Heart right ventricle (tissue), 16 donors: ENCODE measurements at regions not wholly inside any gene's neighbourhood (a gene's known extent, or its start where the extent isn't known, plus 50 kb on each side); places are given as distances from the start of the nearest gene placed in this dataset.
A peak's percentile ranks its signal among the peaks of the same experiment; 100 is the strongest.

Experiments used
- ATAC-seq, 8 donors: fragments of 200-7000 bp; cut with Tn5 transposase; one replicate each; pipeline ENCODE4 v1.9.1; 2020; ENCODE audit warnings: mild to moderate bottlenecking in 8 of 8, moderate library complexity in 8 of 8, moderate number of reproducible peaks in 1 of 8
- DNase-seq, 2 donors: peaks; one replicate each; pipeline ENCODE4 v3.0.0-alpha.2; 2020
- H3K27ac ChIP-seq, 10 donors: fragments of 200-600 bp; sonication (generic) in 2 of 10; one replicate each; pipeline versions ENCODE4 v1.5.0 to v1.8.0; 2020 to 2022; ENCODE audit warnings: mild to moderate bottlenecking in 3 of 10
- H3K27me3 ChIP-seq, 7 donors: fragments of 200-600 bp; one replicate each; pipeline ENCODE4 v1.8.0; 2021 to 2022; ENCODE audit warnings: mild to moderate bottlenecking in 2 of 7
- H3K36me3 ChIP-seq, 9 donors: fragments of 200-600 bp; sonication (generic) in 1 of 9; one replicate each; pipeline versions ENCODE4 v1.5.0 to v1.8.0; 2020 to 2022; ENCODE audit warnings: mild to moderate bottlenecking in 2 of 9
- H3K4me1 ChIP-seq, 9 donors: fragments of 200-600 bp; sonication (generic) in 1 of 9; one replicate each; pipeline versions ENCODE4 v1.5.0 to v1.8.0; 2020 to 2022; ENCODE audit warnings: mild to moderate bottlenecking in 4 of 9
- H3K4me3 ChIP-seq, 10 donors: fragments of 200-600 bp; sonication (generic) in 2 of 10; one replicate each; pipeline versions ENCODE4 v1.5.0 to v1.8.0; 2020 to 2022; ENCODE audit warnings: mild to moderate bottlenecking in 7 of 10, moderate library complexity in 2 of 10
- H3K9me3 ChIP-seq, 11 donors: fragments of 200-600 bp in 10 of 11; sonication (generic) in 2 of 11; one replicate each; pipeline versions ENCODE4 v1.5.0 to v1.8.0; 2013 to 2022; ENCODE audit warnings: mild to moderate bottlenecking in 2 of 11, control low read depth in 1 of 11, moderate library complexity in 1 of 11
- WGBS, 2 donors: extraction: QIAGEN DNeasy Blood & Tissue Kit; methylation state at CpG; one replicate each; pipeline ENCODE4 v1.1.7; 2013; ENCODE audit warnings: inconsistent platforms in 1 of 2; 5-methylcytosine and 5-hydroxymethylcytosine counted together
- intact Hi-C, 10 donors: fragments of 100-400 bp; cut with DNase I; formaldehyde crosslinking; loops; one replicate each; pipeline versions ENCODE4 v1.11.1 to v1.14.2; 2022
- TF ChIP-seq, protein P1 (sequence below), 9 donors: fragments of 200-600 bp; sonication (generic) in 2 of 9; IDR thresholded peaks; one replicate each; pipeline versions ENCODE4 v1.5.0 to v1.8.0; 2021 to 2022; ENCODE audit warnings: antibody characterized with exemption in 9 of 9, mild to moderate bottlenecking in 5 of 9, moderate library complexity in 1 of 9
- donor health status: Arrhythmogenic right ventricular cardiomyopathy.
- donor health status: ischemic (EF 13 %, LVEDD 7.1; RV severe dilation, severe dysfunction).
- donor health status: healthy with polysubstance abuse.
- donor health status: DM: no; HTN: yes; CAD: no.
- donor health status: DM: no; HTN: no; CAD: no.
- donor health status: ischemic (EF 25% LVEDD 6.9; RV normal size, moderate dysfunction).
- donor health status: ischemic (EF 25% LVEDD 5.7; RV mildly dilated, moderate dysfunction).
- donor health status: healthy.
- donor health status: DM: yes; HTN: yes; CAD: no.
- donor health status: Ischemic cardiomyopathy.
- donor health status: ischemic (EF 35%, LVEDD 5.7; RV mildly dilated, moderate dysfunction).
- donor health status: nonischemic (EF 11% LVEDD 7.7; RV severe dilation, severe dysfunction).
- donor health status: DM: yes; HTN: yes; CAD: no.
- donor health status: PGD.
- donor health status: ischemic (EF 29% LVEDD 5.4; RV normal size, mild dysfunction).
- donor health status: nonischemic (EF 23%, LVEDD 6.1; RV moderate dilation, normal function).

DNA sequence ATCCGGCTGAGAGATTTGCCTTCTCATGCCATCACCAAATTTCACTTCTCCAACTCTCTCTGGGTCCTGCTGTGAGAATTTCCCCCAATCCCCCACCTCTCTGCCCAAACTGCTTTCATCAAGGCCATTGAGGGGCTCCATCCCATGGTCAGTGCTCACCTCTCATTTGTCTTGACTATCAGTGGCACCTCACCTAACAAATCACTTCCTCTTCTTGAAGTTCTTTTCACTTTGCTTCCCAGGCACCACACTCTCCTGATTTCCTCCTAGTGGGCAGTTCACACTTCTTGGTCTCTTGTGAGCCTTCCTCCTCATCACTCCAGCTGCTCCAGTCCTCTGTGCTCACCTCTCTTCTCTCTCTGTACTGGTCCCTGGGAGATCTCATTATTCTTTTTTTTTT is 169.6 kb downstream of the OPA1 start:
- Histone ChIP-seq H3K9me3 (peaks cover 0 to 14% (median 0%) of the 10 kb centered on the region in 11 donors), H3K27me3 (peaks cover 0 to 9% (median 0%) of the 10 kb centered on the region in 7 donors), H3K4me1 (peaks cover 0 to 4% (median 0%) of the 10 kb centered on the region in 9 donors), H3K36me3 (no peaks in the 10 kb centered on the region), H3K27ac (no peak overlapping the region), H3K4me3 (no peak overlapping the region)
- 94 to 95% methylated on average over 1 of the region's 1 CpG for WGBS, 2 donors
- TF ChIP-seq, protein P1, sequence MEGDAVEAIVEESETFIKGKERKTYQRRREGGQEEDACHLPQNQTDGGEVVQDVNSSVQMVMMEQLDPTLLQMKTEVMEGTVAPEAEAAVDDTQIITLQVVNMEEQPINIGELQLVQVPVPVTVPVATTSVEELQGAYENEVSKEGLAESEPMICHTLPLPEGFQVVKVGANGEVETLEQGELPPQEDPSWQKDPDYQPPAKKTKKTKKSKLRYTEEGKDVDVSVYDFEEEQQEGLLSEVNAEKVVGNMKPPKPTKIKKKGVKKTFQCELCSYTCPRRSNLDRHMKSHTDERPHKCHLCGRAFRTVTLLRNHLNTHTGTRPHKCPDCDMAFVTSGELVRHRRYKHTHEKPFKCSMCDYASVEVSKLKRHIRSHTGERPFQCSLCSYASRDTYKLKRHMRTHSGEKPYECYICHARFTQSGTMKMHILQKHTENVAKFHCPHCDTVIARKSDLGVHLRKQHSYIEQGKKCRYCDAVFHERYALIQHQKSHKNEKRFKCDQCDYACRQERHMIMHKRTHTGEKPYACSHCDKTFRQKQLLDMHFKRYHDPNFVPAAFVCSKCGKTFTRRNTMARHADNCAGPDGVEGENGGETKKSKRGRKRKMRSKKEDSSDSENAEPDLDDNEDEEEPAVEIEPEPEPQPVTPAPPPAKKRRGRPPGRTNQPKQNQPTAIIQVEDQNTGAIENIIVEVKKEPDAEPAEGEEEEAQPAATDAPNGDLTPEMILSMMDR (IDR thresholded peaks at IDR 0.05) = no peak
- ATAC-seq (no peak), DNase-seq (no peak)
- intact Hi-C loops = no loop called here

DNA sequence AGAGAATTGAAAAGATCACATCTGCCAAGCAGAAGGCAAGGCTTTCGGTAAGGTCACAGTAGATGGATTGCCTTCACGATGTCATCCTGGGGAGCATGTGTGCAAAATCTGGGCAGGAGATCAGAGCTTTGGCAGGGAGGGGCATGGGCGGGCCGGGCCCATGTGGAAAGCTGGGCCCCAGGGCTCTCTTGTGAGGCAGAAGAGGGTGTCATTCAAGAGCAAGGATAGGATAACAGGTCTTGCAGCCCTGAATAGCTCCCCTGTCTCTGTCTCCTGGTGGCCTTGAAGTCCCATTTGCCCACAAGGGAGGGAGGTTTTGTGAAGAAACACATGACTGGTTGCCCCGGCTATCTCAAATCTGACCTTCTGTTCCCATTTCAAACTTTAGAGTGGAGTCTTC is 172.0 kb downstream of the OPA1 start:
- intact Hi-C loops = no loop called here
- Histone ChIP-seq H3K27me3 (peaks cover 0 to 9% (median 0%) of the 10 kb centered on the region in 7 donors), H3K36me3 (no peaks in the 10 kb centered on the region), H3K4me3 (no peak overlapping the region), H3K27ac (no peak overlapping the region), H3K4me1 (peaks cover 0 to 4% (median 0%) of the 10 kb centered on the region in 9 donors), H3K9me3 (no peaks in the 10 kb centered on the region)
- DNase-seq (no peak), ATAC-seq (no peak)
- WGBS, 2 donors = 87 to 92% methylated on average over 5 of the region's 5 CpGs
- TF ChIP-seq, protein P1 (IDR thresholded peaks at IDR 0.05) = no peak

- H3K27me3 ChIP-seq = peaks cover 0 to 11% (median 0%) of the 10 kb centered on the region in 7 donors
- DNase-seq (no peak), ATAC-seq (peak in 2 of 8 donors; percentile 33 to 35)
- no peaks in the 10 kb centered on the region for H3K36me3 ChIP-seq
- 89 to 95% methylated on average over 1 of the region's 1 CpG for WGBS, 2 donors
- no peak overlapping the region for H3K27ac ChIP-seq
- no peak overlapping the region for H3K4me3 ChIP-seq
- H3K4me1 ChIP-seq = no peaks in the 10 kb centered on the region
- no peaks in the 10 kb centered on the region for H3K9me3 ChIP-seq
- TF ChIP-seq, protein P1 (IDR thresholded peaks at IDR 0.05) = no peak
- intact Hi-C loops = no loop called here
Observed at GRCh38 chr3:193767353-193768069, 174.5 kb downstream of the OPA1 start.

DNA sequence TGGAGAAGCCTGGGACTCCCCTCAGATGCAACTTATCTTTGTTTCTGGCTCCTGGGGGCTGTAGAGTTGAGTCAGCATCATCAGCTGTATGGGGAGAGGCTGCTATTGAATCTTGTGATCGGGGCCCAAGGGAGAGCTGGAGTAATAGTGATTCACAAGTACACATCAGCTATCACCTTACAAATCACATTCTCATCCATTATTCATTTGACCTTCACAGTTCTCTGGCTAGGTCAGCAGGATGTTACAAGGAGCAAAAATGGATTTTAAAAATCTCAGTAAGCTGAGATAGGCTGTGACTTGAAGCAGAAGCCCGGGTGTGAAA is 175.0 kb downstream of the OPA1 start:
- H3K27me3 ChIP-seq = peaks cover 0 to 14% (median under 1%) of the 10 kb centered on the region in 7 donors
- no peaks in the 10 kb centered on the region for H3K9me3 ChIP-seq
- WGBS, 2 donors = 71 to 78% methylated on average over 2 of the region's 2 CpGs
- TF ChIP-seq, protein P1 (IDR thresholded peaks at IDR 0.05) = no peak
- intact Hi-C loops = no loop called here
- no peaks in the 10 kb centered on the region for H3K36me3 ChIP-seq
- DNase-seq (no peak), ATAC-seq (peak in 3 of 8 donors; percentile 12 to 85 (median 55))
- no peaks in the 10 kb centered on the region for H3K4me1 ChIP-seq
- H3K27ac ChIP-seq = no peak overlapping the region
- no peak overlapping the region for H3K4me3 ChIP-seq
